ENCODE measurements at regions not wholly inside any gene's neighbourhood (a gene's known extent, or its start where the extent isn't known, plus 50 kb on each side); places are given as distances from the start of the nearest gene placed in this dataset.
"Not testable (repeated sequence)": the region's sequence is repeated elsewhere in the genome, so short reads cannot be mapped to it uniquely, and the experiment has no call there.

DNA sequence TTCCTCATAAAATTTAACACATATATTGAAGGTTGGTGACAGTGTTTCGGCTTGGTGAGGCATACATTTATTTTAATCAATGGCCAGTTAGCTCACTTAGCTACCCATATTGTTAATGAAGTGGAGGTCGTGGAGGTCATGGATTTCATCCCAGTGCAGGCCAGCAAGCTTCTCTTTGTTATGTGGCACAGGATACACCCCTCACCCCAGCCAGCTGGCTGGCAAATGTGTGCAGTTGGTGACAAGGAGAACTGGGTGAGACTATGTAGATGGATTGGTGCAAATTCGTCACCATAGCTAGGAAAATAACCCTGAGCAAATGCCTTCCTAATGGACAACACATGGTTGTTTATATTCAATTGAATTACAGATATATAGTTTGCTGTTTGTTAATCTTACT, 50.5 kb upstream of the FOXP2 start:
- DNase-seq = no peak

DNA sequence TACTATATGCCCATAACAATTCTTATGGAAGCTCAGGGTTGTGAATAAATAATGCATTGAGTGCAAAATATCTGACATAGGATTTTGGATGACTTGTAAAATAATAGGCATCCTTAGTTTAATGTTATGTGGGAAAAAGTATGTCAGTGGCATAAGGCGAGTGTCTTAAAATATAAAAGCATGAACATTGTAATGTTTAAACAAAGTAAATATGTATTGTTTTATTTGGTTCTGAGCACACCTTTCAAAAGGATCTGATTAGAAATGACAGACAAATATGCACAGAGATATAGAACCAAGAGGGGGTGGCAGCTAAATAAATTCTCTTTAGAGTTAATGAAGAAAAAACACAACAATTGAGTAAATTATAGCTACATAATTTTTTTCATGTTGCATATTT, 51.3 kb upstream of the FOXP2 start:
- no peak for DNase-seq

DNA sequence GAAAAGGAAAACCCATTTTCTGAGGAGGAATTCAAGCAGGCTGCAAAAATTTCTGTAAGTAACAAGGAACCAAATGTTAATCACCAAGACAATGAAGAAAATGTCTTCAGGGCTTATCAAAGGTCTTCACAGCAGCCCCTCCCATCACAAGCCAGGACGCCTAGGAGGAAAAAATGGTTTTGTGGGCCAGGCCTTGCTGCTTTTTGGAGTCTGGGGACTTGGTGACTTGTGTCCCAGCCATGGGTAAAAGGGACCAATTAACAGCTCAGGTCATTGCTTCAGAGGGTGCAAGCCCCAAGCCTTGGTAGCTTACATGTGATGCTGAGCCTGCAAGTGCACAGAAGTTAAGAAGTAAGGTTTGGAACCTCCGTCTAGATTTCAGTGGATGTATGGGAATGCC, 55.7 kb upstream of the FOXP2 start:
- DNase-seq = no peak

DNA sequence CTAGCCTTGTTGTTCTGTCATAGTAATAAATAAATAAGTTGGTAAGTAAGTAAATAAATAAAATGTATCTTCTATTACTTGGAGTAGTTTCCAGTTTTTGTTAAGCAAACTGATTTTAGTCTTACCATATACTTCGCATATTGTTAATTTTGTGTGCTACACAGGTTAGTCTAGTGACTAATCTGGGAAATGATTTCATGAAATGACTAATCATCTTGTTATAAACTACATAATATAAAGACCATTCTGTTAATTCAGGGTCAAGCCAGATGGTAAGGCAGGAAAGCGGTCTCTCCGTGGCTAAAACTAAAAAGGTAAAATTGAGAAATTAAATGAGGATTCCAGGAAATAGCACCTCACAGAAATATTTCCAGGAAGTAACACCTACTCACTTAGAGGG, 58.5 kb upstream of the FOXP2 start:
- no peak for DNase-seq

DNA sequence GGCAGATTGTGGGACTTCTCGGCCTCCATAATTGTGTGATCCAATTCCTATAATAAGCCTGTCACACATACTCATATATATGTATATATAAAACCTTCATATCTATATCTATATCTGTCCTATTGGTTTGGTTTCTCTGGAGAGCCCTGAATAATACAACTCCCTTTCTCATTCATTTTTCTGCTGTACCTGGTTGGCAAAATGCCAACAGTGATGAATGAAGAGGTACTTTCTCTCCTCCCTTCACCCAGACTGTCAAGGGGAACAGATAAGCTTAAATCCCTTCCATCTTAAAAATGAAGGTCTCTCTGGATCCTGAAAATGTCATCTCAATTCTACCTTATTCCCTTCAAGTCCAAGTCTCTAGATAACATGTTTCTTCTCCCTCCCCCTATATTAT, 60.3 kb upstream of the FOXP2 start:
- no peak for DNase-seq

DNA sequence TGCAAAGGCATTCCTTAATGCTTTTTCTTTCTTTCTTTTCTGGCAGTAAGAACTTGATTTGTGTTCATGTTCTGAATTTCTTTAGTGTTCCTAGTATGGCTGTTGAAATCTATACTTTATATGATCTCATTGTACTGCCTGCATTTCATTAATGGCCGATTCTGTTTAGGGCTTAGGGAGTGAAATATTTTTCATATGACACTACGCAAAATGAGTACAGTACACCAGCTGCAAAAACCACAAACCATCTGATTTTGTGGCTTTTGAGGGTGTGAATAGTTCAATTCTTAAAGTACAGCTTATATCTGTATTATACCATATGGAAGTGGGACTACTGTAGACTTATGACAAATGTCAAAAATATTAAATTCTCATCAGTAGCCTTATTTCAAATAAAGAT, 69.1 kb upstream of the FOXP2 start:
- DNase-seq = no peak

DNA sequence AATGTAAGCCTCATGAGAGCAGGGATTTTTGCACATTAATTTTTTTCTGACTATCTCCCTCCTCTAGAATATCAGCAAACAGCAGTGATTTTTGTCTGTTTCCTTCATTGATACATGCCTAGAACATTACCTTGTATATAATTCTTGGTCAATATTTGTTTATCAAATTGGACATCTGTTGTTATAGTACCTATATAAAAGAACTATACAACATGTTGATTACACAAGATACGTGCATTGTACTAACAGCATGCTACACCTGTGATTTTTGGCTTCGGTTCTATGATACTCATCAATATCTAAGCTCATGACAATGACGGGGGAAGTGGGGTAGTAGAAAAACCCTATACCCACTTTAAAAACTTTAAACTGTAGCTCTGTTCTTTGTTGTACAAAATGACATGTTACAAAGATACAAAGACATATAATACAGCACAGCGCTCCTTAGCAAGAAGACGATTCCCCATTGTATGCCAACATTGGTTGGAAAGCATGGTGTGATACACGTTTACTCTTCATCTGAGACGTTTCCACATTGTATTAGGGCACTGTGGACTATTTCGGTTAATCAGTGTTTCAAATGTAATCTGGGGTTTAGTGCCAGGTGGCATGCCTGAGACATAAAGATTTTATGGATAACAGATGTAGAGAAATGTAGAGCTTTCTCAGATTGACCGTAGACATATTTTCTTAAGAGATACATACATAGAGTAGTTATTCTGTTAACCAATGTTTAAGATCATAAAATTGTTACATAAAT, 70.5 kb upstream of the FOXP2 start:
- peak; percentile 92 to 97 for DNase-seq

DNA sequence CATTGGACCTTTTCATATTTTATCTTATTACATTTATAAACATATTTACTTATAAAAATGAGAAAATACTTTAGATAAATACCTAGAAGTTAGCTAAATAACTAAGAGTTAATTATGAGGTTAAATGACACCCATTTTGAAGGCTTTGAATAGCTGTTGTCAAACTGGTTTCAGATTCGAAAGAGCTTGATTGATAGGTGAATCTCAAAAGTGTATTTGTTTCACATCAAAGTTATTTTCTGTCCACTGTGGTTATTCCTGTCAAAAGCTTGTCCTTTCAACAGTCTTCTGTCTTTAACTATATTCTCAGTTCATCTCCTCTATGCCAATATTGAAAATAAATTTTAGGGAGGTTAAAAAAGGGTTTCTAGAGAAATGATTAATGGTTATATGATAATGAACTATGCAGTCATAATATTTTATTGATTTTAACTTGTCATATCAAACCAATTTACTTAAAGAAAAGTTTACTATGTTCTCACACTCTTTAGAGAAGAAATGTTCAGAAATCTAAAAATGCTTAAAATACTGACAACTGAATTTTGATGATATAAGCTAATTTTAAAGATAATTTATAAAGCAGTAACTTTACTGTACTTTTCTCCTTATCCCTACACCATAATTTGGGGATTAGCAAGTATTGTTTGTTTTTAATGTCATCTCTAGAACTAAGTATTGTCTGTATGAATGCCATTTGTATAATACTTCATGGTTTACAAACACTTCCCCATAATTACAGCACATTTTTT, 72.0 kb upstream of the FOXP2 start:
- DNase-seq = no peak

DNA sequence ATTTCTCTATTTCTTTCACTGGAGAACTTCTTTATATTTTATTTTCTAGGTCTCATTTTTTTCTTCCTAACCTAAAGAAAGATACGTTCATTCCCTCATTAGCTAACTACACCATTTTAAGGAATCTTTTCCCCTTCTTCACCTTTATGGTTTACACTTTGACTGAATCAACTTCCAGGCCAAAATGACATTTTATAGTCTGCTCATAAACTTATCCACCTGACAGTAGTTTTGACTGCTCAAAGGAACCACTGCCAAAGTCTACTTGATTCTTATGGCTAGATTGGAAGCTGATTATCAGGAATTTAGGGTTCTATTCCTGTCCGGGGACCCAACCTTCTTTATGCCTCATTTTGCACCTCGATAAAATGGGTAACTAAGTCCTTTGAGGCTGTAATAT, 73.0 kb upstream of the FOXP2 start:
- no peak for DNase-seq

DNA sequence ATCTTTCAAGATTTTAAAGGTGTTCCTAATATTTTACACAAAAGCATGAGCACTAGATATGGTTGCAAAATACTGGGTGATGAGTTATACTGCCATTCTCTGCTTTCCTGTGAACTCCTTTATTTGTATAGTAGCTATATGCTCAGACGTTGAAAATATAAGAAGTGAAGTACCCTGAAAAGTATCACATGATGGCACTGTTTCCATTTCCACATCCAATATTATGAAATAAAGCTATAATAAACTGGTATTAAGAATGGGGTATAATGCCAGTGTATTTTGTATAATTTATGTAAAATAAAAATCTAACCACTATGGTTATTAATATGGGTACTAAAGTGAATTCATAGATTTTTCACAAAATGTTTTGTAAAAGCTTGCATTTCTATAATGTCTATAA, 79.6 kb upstream of the FOXP2 start:
- DNase-seq = no peak

DNA sequence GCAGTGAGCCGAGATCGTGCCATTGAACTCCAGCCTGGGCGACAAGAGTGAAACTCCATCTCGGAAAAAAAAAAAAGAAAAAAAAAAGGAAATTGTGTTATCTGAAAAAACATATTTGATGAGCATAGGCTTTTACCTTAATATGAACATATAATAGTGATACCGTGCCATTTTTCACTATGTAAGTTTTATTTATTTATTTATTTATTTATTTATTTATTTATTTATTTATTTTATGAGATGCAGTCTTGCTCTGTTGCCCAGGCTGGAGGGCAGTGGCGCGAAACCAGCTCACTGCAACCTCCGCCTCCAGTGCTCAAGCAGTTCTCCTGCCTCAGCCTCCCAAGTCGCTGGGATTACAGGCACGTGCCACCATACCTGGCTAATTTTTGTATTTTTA, 85.2 kb upstream of the FOXP2 start:
- not testable (repeated sequence) for DNase-seq

DNA sequence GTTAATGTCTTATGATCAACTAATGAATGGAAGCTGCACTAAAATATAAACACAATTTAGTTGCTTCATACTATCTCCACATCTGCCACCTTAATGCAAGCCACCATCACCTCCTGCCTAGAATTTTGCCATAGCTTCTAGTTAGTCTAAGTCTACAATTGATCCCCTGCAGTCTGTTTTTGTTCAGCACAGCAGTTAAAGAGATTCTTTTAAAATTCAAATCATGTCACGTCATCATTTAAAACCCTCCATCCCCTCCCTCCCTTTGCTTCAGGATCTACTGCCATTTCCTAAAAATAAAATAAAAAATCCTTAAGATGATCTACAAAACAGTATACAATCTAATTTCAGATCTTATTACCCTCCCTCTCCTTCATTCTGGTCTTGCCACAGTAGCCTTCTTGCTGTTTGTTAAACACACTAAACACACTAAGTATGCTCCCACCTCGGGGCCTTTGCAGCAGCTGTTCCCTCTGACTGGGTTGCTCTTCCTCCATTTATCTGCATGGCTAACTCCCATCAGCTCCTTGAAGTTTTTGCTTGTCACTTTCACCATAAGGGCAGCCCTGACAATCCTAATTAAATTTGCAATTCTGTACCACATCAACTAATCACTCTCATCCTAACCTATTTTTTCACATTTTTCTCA, 97.0 kb upstream of the FOXP2 start:
- no peak for DNase-seq

DNA sequence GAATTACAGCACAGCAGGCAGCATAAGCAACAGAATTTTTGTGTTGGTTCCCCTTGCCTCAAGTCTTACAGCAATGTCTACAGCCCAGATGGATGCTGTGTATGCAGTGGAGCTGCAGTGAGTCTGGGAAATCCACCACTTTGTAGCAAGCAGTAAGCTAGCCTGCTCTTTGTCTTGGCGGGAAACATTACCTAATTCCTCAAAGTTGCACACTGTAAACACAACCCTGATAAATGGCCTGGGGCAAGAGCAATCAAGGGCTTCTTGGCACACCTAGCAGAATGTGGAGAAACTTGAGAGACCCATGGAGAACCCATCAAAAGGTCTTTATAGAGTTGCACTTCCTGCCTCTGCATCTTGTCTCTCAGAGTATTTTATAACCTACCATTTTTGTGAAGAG, 102.0 kb upstream of the FOXP2 start:
- no peak for DNase-seq

DNA sequence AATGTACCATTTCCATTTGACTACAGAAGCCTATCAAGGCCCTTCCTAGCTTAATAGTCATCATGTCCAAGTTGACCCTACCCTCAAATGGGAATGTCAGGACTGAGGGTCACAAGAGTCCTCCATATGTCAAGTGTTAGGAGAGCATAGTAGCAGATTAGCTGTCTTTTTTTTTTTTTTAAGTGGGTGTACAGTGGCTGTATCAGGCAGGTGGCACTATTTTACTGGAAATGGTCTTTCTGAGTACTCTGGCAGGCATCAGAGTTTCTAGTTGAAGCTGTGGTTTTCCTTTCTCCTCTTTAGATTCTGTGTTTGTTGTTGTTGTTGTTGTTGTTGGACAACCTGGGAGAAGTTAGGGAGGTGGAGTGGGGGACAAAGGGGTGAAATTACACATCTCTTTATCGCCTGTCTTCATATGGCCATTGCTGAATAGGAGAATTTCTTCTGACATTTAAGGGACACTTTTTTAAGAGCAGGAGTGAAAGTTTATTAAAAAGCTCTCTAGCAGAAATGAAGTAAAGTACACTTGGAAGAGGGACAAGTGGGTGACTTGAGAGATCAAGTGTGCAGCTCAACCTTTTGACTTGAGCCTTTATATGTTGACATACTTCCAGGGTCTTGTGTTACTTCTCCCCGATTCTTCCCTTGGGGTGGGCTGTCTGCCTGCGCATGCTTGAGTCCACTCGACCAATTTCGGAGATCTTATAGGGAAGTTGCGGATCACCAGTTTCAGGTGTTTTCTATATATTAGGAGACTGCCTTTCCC, 104.1 kb upstream of the FOXP2 start:
- DNase-seq = peak in 1 of 2 experiments; percentile 27

DNA sequence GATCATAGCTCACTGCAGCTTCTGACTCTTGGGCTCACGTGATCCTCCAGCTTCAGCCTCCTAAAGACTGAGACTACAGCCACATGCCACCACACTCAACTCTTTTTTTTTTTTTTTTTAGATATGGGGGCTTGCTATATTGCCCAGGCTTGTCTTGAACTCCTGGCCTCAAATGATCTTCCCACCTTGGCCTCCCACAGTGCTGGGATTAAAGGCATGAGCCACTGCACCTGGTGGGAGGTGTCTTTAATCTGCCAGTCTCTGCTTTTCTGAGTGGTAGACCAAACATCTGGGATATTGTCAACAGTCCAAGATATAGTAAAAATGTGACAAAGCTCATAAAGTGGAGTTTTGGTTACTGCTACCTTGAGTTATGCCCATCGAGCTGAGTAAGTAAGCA, 104.9 kb upstream of the FOXP2 start:
- no peak for DNase-seq

DNA sequence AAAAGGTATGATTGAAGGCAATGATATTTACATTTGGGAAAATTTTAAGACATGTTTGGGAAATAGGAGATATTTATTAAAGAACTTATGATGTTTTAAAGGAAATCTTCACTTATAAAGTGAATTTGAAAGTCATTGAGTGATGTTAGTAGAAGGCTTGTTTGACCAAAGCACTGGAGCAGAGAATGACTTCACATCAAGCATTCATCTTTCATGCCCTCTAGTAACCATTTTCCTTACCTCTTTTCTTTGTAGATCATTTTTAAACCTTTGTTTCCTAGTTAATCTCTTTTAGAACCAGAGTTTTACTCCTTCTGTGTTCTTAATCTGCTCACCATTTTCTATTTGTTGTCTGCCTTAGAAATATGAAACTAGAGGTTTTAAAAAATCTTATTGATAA, 111.3 kb upstream of the FOXP2 start:
- DNase-seq = no peak

DNA sequence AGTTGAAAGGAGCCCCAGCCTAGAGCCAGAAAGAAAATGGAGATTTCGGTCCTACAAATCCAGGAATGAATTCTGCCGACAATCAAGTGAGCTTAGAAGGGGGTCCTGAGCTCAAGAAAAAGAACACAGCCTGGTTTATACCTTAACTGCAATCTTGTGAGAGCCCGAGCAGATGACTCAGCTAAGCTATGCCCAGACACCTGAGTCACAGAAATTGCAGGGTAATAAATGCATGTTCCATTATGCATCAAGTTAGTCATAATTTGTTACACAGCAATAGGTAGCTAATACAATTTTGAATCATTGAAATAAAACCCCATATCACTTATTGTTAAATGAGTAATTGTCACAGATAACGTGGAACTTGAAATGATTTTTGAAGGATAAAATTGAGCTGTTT, 111.8 kb upstream of the FOXP2 start:
- no peak for DNase-seq

DNA sequence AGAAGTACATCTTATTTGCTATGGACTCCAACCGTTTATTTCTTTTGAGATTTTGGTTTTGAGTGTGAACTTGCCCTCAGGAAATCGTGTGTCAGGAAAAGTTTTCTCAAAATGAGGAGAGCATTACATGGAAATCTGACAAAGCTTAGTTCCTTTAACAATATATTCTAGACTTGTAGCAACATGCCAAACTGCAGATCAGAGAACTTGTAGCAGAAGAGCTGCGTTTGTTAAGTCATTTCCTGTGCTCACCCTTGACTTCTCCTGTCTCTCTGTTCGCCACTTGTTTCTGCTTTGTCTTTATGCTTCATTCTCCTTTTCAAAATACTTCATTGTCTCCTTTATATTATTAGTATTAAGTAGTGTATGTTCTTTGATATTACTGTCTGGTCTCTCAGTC, 116.6 kb upstream of the FOXP2 start:
- no peak for DNase-seq

DNA sequence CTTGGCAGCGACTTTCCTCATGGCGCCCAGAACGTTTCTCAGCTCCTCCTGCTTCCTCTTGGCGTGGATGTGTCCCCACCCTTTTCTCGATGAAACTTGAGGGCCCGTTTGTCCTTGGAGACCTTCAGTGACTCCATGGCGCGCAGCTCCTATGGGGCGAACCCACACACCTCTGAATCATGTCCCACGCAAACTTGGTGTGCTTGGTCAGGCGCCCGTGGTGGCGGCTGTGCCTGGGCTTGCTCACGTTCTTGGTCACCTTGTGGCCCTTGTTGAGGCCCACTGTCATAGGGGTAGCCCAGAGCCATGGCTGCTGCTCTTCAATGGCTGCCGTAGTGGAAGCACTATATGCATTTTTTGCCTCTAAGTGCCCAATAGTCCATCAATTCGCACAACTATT, 117.5 kb upstream of the FOXP2 start:
- DNase-seq = no peak

DNA sequence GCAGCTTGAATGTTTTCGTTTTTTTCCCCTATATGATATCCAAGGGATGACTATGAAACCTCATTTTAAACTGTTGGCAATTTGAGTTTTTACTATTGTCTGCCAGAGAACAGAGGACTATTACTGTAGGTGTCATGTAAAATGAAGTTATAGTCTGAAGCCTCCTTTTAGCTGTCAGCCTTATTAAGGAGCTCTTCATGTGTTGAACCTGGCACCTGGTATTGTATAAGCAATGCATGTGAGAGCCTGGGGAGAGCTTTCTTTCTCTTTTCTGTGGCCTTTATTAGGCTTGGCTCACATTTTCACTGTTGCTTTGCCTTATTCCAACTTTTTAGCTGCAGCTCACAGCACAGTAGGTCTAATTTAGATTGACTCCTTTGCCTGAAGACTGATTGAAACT, 119.1 kb upstream of the FOXP2 start:
- DNase-seq = no peak

DNA sequence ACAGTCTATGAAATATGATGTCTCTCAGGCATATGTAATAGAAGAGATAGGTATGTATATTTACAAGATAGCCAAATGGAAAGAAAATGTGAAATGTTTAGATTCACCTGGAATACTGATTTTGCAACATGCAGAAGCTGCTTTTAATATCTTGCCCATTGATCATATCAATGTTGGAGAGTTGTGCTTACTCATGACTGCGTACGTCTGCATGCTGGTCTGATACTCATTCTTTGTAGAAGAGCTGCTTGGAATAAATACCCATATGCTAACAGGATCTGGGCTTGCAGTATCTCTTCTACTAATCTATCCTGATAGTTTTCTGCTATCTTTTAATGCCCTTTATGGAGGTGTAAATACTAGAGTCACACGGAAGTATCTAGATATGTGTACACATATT, 120.6 kb upstream of the FOXP2 start:
- DNase-seq = no peak

DNA sequence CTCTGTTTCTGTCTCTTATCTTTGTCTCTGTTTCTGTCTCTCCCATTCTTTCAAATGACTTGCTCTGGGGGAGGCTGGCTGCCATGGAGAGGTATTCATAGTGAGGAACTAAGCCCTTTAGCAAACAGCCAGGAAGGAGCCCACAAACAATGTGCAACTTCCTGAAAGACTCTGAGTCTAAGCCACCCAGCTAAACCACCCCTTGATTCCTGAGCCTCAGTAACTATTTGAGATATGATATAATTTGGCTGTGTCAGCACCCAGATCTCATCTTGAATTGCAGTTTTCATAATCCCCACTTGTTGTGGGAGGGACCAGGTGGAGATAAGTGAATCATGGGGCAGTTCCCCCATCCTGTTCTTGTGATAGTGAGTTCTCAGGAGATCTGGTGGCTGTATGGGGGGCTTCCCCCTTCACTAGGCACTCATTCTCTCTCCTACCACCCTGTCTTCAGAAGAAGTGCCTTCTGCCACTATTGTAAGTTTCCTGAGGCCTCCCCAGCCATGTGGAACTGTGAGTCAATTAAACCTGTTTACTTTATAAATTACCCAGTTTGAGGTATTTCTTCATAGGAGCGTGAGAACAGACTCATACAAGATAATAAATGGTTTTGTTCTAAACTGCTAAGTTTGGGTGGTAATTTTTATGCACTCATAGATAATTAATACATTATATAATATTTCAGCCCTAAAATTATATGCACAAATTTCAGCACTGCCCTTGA, 121.2 kb upstream of the FOXP2 start:
- DNase-seq = no peak

DNA sequence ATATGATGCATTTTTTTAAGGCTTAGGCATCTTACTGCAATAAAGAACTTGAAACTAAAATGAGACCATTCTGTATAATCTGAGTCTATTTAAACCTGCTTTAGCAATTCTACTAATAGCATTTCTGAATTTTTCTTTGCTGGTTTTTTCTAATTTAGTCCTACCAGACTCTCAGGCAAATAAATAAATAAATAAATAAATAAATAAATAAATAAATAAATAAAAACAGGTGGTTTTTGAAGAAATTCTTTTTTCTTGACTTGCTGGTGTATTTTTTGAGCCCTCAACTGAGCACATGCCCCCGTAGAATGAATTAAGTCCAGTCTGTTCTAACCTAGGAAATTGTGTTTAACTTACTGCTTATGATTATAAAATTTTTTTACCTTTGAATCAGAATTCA, 134.7 kb upstream of the FOXP2 start:
- DNase-seq = no peak

All from NCI-H1930 (cell line).